HL-60/S4 treated with retinoic acid at 250 ng/mL for 4 days and 3 days (cell line): ENCODE measurements at regions not wholly inside any gene's neighbourhood (a gene's known extent, or its start where the extent isn't known, plus 50 kb on each side); places are given as distances from the start of the nearest gene placed in this dataset.

ENCODE experiments used
- in situ Hi-C: fragments of 300-500 bp; cut with MboI; formaldehyde crosslinking; loops from 2 replicates; pipeline ENCODE4 v1.7.0; 2022; ENCODE audit warnings: low sequenced_read_pairs

DNA sequence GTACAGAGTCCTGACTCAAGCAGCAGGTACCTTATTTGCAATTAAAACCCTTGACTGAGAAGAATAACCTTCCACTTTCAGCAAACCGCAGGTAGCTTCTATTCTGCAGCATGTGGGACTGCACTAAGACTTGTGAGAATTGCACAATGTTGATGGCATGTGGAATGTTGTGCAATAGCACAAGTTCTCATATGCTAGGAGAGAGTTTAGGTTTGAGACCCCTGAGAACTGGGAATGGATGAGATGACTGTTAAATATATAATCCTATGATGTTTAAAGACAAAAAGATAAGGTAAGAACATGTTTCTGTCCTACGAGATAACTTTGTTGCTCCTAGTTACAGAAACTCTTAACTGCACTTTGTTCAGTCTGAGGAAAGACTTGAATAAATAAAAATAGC lies 194.6 kb downstream of the OTOR start:
- in situ Hi-C loops, result no loop called here

DNA sequence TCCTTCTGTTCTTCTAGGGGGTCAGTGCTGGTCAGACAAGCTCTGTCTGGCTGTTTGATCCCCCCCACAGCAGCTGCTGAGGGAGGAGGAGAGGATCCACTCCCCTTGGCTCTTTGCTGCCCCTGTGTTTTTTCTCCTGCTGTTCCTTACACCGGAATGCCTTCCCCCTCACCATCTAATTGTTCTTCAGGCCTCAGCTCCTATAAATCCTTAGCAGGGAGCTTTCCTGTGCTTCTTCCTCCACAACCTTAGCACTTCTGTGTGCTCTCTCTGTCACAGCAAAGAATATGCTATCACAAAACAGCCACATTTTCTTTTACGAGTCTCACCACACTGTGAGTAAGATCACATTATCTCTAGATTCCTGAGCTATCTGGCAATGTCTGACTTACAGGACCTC lies 196.6 kb downstream of the OTOR start:
- in situ Hi-C loops, result no loop called here

DNA sequence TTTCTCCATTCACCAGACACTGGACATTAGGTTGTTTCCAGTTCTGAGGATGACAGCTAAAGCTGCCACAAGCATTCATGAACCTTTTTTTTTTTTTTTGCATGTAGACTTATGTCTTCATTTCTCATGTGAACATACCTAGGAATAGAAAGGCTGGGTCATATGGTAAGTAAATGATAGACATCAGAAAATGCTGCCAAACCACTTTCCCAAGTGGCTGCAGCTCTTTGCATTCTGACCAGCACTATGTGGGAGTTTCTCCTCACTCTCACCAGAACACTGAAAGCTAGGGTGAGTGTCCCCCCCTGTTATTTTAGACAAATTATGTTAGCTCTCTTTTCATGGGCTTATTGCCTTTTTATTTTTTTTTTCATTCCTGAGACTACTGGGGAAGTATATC lies 197.5 kb downstream of the OTOR start:
- in situ Hi-C loops, result no loop called here

DNA sequence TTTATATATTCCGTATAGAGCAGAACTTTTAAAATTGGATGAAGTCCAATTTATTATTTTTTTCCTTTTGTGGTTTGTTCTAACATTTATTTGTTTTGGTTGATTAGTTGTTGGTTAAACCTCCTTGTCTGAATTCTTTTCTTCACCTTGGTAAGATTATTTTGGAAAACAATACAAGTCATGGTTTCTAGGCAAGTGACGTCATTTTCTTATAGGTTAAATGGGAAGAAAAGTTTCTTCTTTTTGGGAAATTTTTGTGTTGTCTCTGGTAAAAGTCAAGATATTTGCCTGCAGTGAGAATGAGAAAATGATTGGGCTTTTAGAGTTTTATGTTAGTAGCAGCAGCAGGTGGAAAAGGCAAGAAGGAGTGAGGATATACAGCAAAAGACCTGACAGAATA lies 197.9 kb downstream of the OTOR start:
- in situ Hi-C loops, result no loop called here

DNA sequence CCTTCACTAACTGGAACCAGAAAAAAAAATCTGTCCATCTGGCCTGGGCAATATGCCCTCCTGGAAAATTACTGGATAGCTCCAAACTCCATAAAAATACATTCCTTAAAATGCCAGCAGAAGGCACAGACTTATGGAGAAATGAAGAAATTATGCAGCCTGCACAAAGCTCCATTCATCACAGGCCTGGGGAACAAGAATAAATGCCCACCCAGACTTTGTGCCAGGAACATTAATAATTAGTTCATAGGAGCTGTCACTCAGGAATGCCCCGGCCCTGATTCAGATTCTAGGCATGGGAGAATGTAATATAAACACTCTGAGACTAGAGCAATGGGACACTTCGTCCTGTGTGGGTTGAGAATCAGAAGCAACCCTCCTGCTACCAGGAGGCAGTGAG lies 199.3 kb downstream of the OTOR start:
- in situ Hi-C loops, result no loop called here

DNA sequence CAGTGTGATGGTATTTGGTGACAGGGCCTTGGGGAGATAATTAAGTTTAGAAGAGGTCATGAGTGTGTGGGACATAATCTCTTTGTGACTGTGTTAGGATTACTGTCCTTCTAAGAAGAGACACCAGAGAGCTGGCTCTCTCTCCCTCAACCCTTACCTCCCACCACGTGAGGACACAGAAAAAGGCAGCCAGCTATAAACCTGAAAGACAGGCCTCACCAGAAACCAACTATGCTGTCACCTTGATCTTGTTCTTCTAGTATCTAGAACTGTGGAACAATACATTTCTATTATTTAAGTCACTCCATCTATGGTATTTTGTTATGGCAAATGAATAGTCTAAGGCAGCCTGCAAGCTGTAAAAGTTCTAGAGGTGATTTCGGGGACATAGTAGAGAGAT lies 203.7 kb downstream of the OTOR start:
- in situ Hi-C loops, result no loop called here

DNA sequence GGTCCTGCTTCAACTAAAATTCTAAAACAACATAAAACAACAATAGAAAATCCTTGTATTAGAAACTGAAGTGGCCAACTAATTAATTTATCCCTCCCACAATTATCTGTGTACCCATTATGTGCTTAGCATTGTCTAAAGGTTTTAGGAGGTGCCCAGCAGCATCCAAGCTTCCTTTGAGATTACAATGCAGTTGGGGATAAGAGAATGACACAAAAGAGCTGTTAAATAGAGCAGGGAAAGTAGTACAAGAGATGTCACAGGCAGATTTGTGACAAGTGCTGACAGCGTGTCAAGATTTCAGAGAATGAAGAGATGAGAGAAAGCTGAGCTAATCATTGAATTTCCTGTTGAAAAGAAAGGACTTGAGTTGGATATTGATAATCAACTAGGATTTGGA lies 204.8 kb downstream of the OTOR start:
- in situ Hi-C loops, result no loop called here

DNA sequence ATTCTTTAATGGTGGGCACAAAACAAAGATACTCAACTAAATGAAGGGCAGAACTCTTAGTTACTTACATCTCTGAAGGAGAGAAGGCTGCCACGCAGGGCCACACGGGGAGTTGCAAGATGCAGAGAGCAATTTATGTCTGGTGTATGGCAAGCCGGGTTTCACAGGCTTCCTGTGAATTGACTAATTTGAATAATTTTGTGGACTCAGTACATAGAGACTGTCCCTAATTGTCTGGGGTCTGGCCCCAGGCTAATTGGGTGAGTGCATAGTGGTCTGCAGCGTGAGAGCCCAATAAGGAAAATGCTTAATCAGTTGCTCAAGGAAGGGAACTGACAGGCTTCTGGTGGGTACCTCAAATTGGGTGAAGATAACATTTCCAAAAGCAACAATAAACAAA lies 205.7 kb downstream of the OTOR start:
- in situ Hi-C loops, result no loop called here

DNA sequence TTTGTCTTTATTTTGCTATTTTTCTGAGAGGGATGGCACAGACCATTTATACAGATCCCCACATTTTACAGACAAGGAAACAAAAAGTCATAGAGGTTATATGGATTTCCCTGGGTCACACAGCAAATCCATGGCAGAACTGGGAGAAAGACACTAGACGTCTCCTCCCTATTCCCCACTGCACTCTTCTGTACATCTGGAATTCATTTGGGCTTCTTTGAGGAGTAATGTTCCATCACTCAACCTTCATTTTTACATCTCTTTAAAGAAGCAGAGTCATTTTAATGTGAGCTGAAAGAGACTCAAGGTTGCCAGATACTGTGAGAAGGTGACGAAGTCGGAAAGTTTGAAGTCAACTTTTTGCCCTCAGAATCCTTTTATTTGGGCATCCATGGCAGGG lies 207.3 kb downstream of the OTOR start:
- in situ Hi-C loops, result no loop called here

DNA sequence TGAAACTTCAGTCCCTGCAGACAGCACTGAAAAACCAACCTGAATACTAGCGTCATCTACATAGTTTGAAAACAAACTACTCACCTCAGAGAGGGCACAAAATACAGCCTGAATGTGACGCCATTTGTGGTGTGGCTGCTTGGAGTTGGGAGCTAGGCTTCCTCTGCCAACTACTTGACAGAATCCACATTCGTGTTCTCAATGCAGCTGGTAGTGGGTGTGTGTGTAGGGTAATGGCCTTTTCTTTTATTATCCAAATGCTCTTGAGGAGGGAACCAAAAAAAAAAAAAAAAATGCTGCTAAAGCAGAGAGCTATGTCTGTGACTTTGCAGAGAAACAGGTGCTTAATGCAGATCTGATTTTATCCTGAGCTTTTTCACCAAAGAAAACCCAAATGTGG lies 207.8 kb downstream of the OTOR start:
- in situ Hi-C loops, result no loop called here

DNA sequence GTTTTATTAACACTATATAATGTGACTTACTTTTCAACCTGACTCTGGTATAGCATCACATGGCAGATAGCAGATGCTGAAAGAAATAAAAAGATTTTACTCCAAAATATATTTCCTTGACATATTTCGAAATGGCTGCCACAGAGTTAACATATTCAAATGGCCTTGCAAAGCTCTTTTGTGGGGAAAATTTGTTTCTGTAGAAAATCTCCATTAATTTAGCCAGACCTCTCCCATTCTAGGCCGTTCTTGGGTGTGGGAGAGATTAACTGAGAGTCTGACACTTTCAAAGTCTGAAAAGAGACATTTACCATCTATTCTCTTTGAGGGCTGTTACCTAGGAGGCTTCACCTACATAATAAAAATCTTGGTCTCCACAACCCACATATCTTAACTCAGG lies 217.2 kb downstream of the OTOR start:
- in situ Hi-C loops, result no loop called here

DNA sequence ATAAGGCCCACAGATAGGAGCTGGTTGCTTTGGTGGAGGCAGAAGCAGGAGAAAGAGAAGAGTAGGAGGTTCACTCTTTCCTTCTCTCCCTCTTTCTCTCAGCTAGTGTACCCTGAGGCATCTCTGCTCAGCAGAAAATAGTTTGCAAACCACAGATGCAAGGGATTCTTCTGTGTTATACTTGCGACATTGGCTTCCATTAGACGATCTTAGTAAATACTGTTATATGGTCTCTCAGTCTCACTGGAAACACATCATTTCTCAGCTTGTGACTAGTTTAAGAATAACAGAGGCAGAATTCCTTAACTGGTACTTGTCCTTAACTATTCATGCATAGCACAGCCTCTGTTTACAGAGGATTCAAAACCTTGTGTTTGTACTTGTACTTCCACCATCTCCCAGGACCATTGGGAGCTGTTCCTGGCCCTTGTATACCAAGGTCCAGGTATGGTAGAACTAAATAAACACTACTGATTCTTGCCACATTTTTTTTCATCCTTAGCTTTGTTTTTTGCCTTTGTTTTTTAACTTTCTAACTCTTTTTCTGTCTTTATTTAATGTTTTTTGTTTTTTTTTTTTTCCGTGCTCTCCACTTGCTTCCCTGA lies 218.2 kb downstream of the OTOR start:
- in situ Hi-C loops, result no loop called here

DNA sequence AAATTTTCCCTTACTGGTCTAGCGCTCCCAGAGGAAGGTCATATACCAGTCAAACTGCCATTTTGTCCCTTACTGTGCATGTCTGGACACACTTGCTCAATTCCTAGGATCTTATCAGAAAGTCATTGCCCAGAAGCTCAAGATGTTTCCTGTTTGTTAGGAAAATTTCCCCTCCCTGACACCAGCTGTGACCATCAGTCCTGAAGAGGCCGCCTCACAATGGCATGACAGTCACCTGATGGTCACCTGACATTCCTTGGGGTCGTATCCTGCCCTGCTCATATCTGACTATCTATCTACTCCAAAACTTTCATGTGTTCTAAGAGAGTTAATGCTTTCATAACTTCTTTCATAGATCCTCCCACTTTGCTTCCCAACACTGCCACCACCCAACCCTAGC lies 219.9 kb downstream of the OTOR start:
- in situ Hi-C loops, result no loop called here

DNA sequence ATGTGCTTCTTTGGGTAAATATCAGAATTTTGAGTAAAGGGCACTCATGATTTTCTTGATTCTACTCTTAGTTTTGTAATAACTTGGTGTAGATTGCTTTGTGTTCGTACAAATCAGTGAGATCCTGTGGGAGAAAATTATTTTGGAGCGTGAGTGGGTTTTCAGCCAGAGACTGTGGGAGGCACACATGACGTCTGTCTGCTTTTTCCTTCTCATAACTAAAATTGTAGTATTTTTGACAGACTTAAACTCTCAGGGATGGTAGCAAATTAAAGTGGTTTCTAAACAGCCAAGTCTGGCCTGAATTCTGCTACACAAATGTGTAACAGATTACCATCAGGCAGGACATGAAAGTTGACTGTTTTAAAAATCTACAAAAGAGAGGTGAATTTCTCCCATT lies 222.6 kb downstream of the OTOR start:
- in situ Hi-C loops, result no loop called here

DNA sequence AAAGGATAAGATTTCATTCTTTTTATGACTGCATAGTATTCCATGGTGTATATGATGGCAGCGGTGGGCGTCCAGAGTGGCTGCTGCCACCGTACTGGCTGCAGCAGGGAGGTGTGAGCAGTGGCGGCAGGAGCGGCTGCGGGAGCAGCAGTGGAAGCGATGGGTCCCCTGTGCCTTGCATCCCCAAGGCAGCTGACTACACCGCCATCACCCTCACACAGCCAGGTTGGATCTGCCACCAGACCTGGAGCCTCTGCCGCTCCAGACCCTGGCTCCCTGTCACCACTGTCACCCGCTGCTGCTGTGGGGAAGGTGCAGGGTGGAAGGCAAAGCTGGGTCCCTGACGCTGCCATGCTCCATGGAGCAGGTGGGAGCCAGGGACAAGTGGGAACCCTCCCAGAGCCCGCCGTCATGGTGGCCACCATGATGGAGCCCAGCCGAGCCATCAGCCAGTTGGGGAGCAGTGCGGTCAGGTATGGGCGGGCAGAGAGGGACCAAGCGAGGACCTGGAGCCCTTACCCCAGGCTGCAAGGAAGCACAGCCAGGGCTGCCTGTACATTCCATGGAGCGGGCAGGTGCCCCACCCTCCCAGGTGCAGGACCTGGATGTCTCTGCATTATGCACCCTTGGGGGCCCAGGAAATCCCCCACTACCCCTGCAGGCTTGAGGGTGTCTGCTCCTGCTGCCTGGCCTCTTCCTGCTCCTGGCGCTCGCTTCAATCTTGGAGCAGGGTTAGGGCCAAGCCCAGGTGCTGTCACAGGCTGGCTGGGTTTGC lies 226.1 kb downstream of the OTOR start:
- in situ Hi-C loops, result no loop called here

DNA sequence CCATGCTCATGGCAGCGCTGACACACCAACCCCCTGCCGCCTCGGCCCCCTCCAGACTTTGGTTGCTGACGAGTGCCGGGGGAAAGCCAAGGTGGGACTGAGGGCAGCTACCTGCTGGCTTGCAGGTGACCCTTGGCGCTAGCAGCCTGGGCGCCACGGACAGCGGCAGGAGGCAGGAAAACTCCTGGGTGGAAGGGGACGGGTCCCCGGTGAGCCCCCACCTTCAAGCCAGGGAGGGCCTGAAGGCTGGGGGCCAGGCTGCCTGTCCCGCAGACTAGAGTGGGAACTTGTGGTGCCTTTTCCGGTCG lies 226.7 kb downstream of the OTOR start:
- in situ Hi-C loops, result no loop called here

DNA sequence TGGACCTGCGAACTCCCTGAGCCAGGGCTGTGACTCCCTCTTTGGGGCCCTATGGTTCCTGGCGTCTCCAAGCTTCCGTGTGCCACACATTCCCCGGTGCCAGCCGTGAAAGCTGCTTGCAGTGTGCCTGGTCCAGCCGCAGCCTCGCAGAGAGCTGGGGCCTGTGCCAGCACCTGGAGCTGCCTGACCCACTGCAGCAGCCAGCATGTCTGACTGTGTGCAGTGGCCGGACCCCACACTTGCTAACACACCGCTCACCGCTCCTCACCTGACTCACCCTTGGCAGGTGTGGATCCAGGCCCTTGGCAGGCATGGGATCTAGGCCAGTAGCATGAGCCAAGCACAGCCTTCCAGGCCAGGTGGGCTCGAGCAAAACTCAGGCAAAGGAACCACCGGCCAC lies 227.5 kb downstream of the OTOR start:
- in situ Hi-C loops, result no loop called here

DNA sequence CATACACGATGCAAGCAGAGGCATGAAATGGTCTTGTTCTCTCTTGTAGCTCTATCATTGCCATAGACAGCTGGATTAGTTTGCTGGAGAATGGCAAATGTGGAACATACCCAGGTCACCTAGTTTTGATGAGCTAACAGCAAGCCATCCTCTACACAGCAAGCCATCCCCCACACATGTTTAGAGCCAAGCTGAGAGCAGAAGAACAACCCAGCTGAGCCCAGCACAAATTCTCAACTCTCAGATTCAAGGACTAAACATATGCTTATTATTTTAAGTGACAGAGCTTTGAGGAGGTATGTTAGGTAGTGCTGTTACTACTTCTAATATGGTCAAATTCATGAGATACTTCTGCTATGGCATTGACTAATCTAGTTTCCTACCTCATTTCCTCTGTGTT lies 230.3 kb downstream of the OTOR start:
- in situ Hi-C loops, result no loop called here

DNA sequence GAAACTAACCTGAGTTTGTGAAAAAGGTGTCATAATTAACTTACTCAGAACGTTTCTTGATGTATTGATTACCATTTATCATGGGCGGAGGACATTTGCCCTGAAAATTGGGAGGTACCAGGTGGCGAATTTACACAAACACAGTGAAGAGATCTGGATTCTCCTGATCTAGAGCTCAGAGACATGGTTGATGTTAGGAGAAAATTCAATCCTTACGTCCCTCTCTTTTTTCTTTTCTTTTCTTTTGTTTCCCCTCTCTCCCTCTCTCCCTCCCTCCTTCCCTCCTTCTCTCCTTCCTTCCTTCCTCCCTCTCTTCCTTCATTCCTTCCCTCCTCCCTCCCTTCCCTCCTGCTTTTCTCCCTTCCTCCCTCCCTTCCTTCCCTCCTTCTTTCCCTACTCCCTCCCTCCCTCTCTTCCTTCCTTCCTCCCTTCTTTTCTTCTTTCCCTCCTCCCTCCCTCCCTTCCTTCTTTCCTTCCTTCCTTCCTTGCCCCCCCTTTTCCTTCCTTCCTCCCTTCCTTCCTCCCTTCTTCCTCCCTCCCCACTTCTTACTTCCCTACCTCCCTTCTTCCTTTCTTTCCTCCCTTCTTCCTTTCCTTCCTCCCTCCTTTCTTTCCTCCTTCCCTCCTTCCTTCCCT lies 234.1 kb downstream of the OTOR start:
- in situ Hi-C loops, result no loop called here

DNA sequence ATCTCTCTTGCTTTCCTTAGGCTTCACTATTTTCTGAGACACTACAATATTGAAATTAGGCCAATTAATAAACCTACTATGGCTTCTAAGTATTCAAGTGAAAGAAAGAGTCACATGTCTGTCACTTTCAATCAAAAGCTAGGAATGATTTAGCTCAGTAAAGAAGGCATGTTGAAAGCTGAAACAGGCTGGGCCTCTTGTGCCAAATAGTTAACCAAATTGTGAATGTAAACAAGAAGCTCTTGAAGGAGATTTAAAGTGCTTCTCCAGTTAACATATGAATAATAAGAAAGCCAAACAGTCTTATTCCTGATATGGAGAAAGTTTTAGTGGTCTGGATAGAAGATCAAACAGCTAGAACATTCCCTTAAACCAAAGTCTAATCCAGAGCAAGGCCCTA lies 236.3 kb downstream of the OTOR start:
- in situ Hi-C loops, result no loop called here

DNA sequence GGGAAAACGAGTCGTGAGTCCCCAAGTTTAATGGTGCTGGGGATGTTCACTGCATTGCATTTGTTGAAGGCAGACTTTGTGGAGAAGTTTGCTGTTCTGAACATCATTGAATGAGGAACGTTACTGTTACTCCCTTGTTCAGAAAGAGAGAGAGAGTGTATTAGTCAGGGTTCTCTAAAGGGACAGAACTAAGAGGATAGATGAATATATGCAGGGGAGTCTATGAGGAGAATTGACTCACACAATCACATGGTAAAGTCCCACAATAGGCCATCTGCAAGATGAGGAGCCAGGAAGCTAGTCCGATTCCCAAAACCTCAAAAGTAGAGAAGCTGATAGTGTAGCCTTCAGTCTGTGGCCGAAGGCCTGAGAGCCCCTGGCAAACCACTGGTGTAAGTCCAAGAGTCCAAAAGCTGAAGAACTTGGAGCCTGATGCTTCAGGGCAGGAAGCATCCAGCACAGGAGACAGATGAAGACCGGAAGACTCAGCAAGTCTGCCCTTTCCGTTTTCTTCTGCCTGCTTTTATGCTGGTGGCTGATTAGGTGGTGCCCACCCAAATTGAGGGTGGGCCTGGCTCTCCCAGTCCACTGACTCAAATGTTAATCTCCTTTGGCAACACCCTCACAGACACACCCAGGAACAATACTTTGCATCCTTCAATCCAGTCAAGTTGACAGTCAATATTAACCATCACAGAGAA lies 223.5 kb upstream of the PCSK2 start:
- in situ Hi-C loops, result no loop called here

DNA sequence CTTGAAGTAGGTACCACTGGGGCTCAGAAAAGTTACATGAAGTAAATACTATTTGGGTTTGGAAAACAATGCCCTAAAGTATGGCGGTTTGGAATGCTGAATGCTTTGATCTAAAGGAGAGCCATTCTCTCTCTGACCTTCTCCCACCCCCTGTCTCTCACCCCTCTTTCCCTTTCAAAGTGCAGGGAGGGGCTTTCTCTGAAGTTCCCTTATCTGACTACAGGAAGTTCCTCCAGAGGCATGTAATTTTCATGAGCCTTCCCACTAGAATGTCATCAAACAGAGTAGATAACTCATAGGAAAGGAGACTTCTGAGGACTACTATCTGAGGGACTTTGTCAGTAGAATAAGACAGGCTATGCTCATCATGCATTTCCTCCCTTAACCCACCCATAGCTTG lies 216.7 kb upstream of the PCSK2 start:
- in situ Hi-C loops, result no loop called here
